Lower lobe of right lung (tissue), 2 donors: ENCODE measurements at regions not wholly inside any gene's neighbourhood (a gene's known extent, or its start where the extent isn't known, plus 50 kb on each side); places are given as distances from the start of the nearest gene placed in this dataset.
A peak's percentile ranks its signal among the peaks of the same experiment; 100 is the strongest.

Experiments used
- ATAC-seq, 2 donors: fragments of 200-7000 bp; cut with Tn5 transposase; one replicate each; pipeline ENCODE4 v1.9.1; 2020 to 2022; ENCODE audit warnings: mild to moderate bottlenecking in 2 of 2, moderate library complexity in 2 of 2
- DNase-seq: peaks from one replicate; pipeline ENCODE4 v3.0.0-alpha.2; 2020
- H3K27ac ChIP-seq: fragments of 200-600 bp; one replicate; pipeline ENCODE4 v1.8.0; 2022
- H3K27me3 ChIP-seq: fragments of 200-600 bp; one replicate; pipeline ENCODE4 v1.8.0; 2022; ENCODE audit warnings: low read depth
- H3K36me3 ChIP-seq: fragments of 200-600 bp; one replicate; pipeline ENCODE4 v1.8.0; 2022; ENCODE audit warnings: mild to moderate bottlenecking
- H3K4me1 ChIP-seq: fragments of 200-600 bp; one replicate; pipeline ENCODE4 v1.8.0; 2022
- H3K4me3 ChIP-seq: fragments of 200-600 bp; one replicate; pipeline ENCODE4 v1.8.0; 2022; ENCODE audit warnings: mild to moderate bottlenecking
- H3K9me3 ChIP-seq: fragments of 200-600 bp; one replicate; pipeline ENCODE4 v1.8.0; 2022
- CTCF ChIP-seq: fragments of 200-600 bp; IDR thresholded peaks from one replicate; pipeline ENCODE4 v1.8.0; 2022; ENCODE audit warnings: antibody characterized with exemption, mild to moderate bottlenecking
- intact Hi-C: fragments of 100-400 bp; cut with DNase I; formaldehyde crosslinking; loops from one replicate; pipeline ENCODE4 v1.11.0; 2022
- donor health status: DM: no; HTN: yes; CAD: no; lungs with severe emphysema.

GRCh38 chr13:110070046-110070445, 236.9 kb downstream of the COL4A1 start:
- no peak overlapping the region for H3K27ac ChIP-seq
- TF ChIP-seq CTCF = no peak
- H3K4me3 ChIP-seq = no peak overlapping the region
- H3K27me3 ChIP-seq = no peaks in the 10 kb centered on the region
- no peak for ATAC-seq
- DNase-seq = no peak
- intact Hi-C loops = no loop called here
- H3K9me3 ChIP-seq = no peaks in the 10 kb centered on the region
- H3K4me1 ChIP-seq = no peaks in the 10 kb centered on the region
- no peaks in the 10 kb centered on the region for H3K36me3 ChIP-seq

- Histone ChIP-seq H3K36me3 (no peaks in the 10 kb centered on the region), H3K4me3 (no peak overlapping the region), H3K27ac (no peak overlapping the region), H3K9me3 (no peaks in the 10 kb centered on the region), H3K27me3 (no peaks in the 10 kb centered on the region), H3K4me1 (no peaks in the 10 kb centered on the region)
- DNase-seq (no peak), ATAC-seq (no peak)
- TF ChIP-seq CTCF = no peak
- intact Hi-C loops = no loop called here
Measured at GRCh38 chr13:110068176-110068473, 238.8 kb downstream of the COL4A1 start.

- intact Hi-C loops = no loop called here
- Histone ChIP-seq H3K4me3 (no peak overlapping the region), H3K9me3 (no peaks in the 10 kb centered on the region), H3K36me3 (no peaks in the 10 kb centered on the region), H3K4me1 (no peaks in the 10 kb centered on the region), H3K27ac (no peak overlapping the region), H3K27me3 (no peaks in the 10 kb centered on the region)
- ATAC-seq (peak in 1 of 2 donors; percentile 38), DNase-seq (no peak)
- no peak for TF ChIP-seq CTCF
Measured at GRCh38 chr13:110067355-110068175, 239.4 kb downstream of the COL4A1 start.

GRCh38 chr13:110065780-110066179, 241.2 kb downstream of the COL4A1 start:
- H3K4me1 ChIP-seq = no peaks in the 10 kb centered on the region
- ATAC-seq = no peak
- no peaks in the 10 kb centered on the region for H3K27me3 ChIP-seq
- no peaks in the 10 kb centered on the region for H3K9me3 ChIP-seq
- H3K27ac ChIP-seq = no peak overlapping the region
- no peak overlapping the region for H3K4me3 ChIP-seq
- no peak for TF ChIP-seq CTCF
- intact Hi-C loops = no loop called here
- H3K36me3 ChIP-seq = no peaks in the 10 kb centered on the region
- DNase-seq = no peak

GRCh38 chr13:110063490-110064421, 243.2 kb downstream of the COL4A1 start:
- H3K27ac ChIP-seq = no peak overlapping the region
- no peak for TF ChIP-seq CTCF
- no peaks in the 10 kb centered on the region for H3K27me3 ChIP-seq
- DNase-seq = no peak
- H3K4me1 ChIP-seq = no peaks in the 10 kb centered on the region
- intact Hi-C loops = no loop called here
- no peak overlapping the region for H3K4me3 ChIP-seq
- ATAC-seq = no peak
- no peaks in the 10 kb centered on the region for H3K36me3 ChIP-seq
- H3K9me3 ChIP-seq = no peaks in the 10 kb centered on the region
